Embryonic facial prominence (tissue), 1 donor: ENCODE measurements at regions not wholly inside any gene's neighbourhood (a gene's known extent, or its start where the extent isn't known, plus 50 kb on each side); places are given as distances from the start of the nearest gene placed in this dataset.

ENCODE experiments used
- DNase-seq: peaks from one replicate; pipeline ENCODE4 v3.0.0-alpha.2; 2016; ENCODE audit errors: extremely low spot score

- no peak for DNase-seq
Observed at GRCh38 chr17:63379636-63380035, 66.5 kb downstream of the CYB561 start.

DNA sequence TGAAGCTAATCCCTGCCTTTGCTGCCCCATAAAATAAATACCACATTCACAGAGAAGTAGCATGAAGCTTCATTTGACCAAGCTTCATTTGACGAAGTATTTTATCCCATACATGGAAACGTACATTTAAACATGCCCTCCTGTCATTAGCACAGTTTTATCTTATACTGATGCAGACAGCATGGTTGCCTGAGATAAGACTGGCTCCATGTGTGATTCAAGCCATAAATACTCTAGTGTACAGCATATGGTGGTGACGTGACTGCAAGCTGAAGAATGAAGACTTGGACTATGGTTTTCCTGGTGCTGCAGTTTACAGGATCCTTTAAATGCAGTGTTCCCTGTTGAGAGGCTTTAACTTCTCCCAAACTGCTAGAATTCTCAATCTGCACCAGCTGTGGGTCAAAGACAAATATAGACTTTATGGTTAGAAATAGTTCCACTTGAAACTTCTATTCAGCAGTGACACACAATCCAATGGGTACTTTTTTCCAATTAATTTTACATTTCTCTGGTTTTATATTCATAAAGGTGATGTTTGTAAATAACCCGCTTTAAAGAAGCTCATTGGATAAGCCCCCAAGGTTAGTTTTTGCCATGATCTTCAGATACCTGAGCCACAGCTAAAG, 64.9 kb downstream of the CYB561 start:
- DNase-seq: no peak

- DNase-seq: no peak
Observed at GRCh38 chr17:63382136-63382535, 64.0 kb downstream of the CYB561 start.
